Stimulated activated CD4-positive, alpha-beta T cell treated with anti-CD3 and anti-CD28 coated beads, Interleukin-12 subunit alpha, Interleukin-12 subunit beta, amount 100 ng/mL, for 24 hours (primary cell): ENCODE measurements at regions not wholly inside any gene's neighbourhood (a gene's known extent, or its start where the extent isn't known, plus 50 kb on each side); places are given as distances from the start of the nearest gene placed in this dataset.
"Not testable (repeated sequence)": the region's sequence is repeated elsewhere in the genome, so short reads cannot be mapped to it uniquely, and the experiment has no call there.

ENCODE experiments used
- DNase-seq, 2 experiments: peaks; one replicate each; pipeline ENCODE4 v3.0.0-alpha.2; 2020; ENCODE audit warnings: low read depth in 2 of 2

DNA sequence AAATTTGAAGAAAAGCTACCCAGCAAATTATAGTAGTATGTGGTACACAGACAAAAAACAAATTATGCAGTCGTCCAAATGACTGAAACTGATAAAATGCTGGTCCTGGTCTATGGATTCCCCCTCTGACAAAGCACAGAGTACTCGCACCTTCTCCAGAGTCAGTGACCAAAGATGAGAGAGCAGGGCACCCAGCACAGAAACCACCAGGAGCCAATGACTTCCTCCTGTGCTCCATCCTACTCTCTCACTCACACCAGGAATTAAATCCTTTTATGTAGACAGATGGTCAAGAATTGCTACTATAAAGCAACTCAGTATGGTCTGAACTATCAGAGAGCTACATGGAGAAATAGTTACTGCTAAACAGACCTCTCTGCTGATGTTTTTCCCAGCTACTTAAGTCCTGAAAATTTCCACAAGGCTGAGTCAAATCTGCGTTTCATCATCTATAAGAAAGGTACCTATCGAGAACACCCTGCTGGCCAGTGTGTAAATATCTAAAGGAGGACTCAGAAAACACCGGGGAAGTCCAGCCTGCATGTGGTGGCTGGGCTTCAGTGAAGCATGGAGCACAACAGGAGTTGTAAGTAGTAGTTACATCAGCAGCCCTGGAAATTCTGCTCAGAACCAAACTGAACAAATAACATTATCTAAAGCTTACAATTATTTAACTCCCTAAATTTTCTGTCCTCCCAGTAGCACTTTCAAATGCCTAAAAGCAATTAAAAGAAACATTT lies 84.5 kb upstream of the FBXO28 start:
- DNase-seq: not testable (repeated sequence)

DNA sequence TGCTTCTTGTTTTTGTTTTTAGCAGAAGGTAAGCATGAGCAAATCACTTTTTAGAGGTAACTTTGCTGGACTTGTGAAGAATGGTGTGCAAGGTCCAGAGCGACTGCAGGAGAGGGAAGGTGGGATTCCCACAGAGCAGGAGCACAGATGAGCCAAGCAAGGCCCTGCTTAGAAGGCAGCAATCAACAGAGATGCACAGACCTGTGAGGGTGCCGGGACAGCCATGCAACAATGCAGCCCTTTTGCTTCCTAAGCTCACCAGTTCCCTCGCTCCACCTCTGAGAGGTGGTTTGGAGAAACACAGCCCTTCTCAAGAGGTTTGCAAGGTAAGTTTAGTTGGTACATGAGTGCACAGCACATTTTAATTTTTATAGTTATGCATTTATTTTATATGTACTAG lies 85.1 kb upstream of the FBXO28 start:
- DNase-seq: not testable (repeated sequence)

DNA sequence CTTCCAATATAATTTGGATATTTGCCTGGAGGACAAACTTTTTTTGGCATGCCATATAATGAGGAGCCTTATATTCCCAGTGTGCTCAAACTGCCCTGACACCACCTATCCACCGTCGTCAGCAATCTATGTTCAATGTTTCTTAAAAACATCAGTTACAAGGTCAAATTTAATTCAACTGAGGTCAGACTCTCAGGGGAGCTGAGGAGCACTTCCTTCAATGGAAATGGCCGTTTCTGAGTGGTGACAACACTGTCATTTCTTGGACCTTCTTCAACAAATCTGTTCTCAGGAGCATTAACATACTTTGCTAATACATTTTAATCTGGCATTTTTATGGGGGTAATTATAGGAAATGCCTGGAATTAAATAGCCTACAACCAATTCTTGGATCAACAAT lies 90.8 kb upstream of the FBXO28 start:
- not testable (repeated sequence) for DNase-seq

DNA sequence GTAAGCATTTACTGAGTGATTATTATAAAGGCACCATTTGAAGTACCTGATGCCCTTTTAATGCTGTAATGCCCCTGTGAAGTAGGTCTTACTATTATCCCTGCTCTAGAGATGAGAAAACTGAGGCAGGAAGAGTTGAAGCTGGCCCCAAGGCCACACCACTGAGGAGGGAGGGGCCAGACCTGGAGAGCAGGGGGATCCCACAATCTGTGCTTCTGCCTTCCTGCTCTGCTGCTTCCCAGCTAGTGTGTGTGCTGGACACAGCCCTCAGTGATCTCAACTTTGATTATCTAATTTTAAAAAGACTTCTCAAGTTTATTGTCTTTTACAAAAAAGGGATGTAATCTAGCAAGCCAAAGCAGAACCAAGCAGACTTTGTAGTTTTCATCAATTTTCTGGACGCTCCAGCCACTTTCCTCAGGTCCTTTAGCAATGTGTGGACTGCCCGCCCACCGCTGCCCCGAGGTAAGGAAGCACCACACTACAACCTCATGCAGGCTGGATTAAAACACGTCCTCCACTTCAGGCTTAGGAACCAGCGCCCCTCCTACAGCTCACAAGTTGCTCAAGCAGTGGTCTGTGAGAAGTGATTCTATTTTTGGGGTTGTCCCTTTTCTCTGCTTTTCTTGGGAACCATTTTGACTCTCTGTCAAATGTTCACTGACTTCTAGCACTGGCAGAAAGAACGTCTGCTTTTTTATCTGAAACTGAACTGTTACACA lies 91.5 kb upstream of the FBXO28 start:
- not testable (repeated sequence) for DNase-seq

DNA sequence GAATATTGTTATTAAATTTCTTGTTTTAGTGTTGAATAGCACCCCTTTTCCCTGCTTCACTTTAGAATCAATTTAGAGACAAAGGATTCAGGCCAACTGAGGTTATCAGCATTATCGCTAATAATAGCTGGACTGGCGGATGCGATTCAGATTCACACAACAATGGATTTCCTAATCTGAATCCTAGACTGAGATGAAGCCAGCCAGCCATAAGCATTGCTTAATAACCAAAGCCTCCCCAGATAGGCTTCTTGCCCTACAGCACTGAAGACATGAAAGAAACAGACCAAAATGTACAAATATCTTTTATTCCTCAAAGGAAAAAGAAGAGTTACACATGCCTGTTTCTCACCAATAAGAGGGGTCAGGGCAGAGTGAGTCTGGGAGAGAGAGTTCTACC lies 94.0 kb upstream of the FBXO28 start:
- not testable (repeated sequence) for DNase-seq

DNA sequence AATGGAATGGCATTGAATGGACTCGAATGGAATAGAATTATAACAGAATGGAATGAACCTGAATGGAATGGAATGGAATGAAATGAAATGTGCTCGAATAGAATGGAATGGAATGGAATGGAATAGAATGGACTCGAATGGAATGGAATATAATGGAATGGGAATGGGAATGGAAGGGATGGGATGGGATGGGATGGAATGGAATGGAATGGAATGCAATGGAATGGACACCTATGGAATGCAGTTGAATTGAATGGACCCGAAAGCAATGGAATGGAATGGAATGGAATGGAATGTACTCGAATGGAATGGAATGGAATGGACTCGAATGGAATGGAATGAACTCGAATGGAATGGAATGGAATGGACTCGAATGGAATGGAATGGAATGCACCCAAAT lies 98.1 kb upstream of the FBXO28 start:
- DNase-seq: not testable (repeated sequence)

DNA sequence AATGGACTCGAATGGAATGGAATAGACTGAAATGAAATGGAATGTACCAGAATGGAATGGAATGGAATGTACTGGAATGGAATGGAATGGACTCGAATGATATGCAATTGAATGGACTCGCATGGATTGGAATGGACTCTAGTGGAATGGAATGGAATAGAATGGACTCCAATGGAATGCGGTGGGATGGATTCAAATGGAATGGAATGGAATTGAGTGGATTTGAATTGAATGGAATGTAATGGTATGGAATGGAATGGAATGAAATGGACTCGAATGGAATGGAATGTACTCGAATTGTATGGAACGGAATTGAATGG lies 99.6 kb upstream of the FBXO28 start:
- DNase-seq: no peak

DNA sequence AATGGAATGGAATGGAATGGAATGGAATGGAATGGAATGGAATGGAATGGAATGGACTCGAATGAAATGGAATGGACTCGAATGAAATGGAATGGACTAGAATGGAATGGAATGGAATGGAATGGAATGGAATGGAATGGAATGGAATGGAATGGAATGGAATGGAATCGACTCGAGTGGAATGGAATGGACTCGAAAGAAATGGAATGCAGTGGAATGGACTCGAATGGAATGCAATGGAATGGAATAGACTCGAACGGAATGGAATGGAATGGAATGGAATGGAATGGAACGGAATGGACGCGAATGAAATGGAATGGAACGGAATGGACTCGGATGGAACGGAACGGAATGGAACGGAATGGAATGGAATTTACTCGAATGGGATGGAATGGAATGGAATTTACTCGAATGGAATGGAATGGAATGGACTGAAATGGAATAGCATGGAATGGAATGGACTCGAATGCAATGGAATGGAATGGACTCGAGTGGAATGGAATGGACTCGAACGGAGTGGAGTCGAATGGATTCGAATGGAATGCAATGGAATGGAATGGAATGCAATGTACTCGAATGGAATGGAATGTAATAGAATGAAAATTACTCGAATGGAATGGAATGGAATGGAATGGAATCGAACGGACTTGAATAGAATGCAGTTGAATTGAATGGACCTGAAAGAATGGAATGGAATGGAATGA lies 100.1 kb upstream of the FBXO28 start:
- not testable (repeated sequence) for DNase-seq

DNA sequence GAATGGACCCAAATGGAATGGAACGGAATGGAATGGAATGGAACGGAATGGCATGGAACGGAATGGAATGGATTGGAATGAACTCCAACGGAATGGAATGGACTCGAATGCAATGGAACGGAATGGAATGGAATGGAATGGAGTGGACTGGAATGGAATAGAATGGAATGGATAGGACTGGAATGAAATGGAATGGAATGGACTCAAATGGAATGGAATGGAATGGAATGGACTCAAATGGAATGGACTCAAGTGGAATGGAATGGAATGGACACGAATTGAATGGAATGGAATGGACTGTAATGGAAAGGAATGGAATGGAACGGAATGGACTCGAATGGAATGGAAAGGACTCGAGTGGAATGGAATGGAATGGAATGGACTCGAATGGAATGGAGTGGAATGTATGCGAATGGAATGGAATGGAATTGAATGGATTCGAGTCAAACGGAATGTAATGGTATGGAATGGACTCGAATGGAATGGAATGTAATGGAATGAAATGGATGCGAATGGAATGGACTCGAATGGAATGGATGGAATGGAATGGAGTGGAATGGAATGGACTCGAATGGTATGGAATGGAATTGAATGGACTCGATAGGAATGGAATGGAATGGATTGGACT lies 101.0 kb upstream of the FBXO28 start:
- not testable (repeated sequence) for DNase-seq

DNA sequence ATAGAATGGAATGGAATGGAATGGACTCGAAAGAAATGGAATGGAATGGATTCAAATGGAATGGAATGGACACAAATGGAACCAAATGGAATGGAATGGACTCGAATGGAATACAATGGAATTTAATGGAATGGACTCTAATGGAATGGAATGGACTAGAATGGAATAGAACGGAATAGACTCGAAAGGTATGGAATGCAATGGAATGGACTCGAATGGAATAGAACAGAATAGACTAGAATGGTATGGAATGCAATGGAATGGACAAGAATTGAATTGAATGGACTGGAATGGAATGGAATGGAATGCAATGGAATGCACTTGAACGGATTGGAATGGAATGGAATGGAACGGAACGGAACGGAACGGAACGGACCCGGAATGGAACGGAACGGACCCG lies 101.7 kb upstream of the FBXO28 start:
- not testable (repeated sequence) for DNase-seq

DNA sequence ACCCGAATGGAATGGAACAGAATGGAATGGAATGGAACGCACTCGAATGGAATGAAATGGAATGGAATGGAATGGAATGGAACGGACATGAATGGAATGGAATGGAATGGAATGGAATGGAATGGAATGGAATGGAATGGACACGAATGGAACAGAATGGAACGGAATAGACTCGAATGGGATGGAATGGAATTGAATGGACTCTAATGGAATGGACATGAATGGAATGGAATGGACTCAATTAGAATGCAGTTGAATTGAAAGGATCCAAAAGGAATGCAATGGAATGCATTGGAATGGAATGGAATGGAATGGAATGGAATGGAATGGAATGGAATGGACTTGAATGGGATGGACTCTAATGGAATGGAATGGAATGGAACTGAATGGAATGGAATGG lies 102.2 kb upstream of the FBXO28 start:
- not testable (repeated sequence) for DNase-seq

DNA sequence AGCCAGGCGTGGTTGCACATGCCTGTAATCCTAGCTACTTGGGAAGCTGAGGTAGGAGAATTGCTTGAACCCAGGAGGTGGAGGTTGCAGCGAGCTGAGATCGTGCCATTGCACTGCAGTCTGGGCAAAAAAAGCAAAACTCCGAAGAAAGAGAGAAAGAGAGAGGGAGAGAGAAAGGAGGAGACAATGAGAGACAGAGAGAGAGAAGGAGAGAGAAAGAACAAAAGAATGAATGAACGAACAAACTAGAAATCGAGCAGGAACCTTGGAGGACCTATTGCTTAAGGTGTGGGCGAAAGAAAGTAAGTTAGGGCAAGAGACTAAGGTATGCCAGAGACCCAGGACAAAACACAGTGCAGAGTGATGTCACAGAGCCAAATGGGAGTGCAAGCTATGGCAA lies 102.8 kb upstream of the FBXO28 start:
- not testable (repeated sequence) for DNase-seq

DNA sequence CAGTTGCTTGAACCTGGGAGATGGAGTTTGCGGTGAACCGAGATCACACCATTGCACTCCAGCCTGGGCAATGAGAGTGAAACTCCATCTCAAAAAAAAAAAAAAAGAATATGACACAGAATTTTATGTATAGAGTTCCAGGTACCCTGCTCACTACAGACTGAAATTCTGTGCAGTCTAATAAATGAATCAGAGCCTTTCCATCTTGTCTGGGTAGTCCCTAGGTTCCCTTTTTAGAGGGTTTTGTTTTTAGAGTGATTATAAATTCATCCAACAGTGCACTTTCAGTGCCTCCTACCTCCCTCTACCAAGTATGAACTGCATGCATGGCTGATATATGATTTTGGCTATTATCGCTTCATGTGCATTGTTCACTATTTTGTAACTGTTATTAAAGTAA lies 107.9 kb upstream of the FBXO28 start:
- DNase-seq: not testable (repeated sequence)

DNA sequence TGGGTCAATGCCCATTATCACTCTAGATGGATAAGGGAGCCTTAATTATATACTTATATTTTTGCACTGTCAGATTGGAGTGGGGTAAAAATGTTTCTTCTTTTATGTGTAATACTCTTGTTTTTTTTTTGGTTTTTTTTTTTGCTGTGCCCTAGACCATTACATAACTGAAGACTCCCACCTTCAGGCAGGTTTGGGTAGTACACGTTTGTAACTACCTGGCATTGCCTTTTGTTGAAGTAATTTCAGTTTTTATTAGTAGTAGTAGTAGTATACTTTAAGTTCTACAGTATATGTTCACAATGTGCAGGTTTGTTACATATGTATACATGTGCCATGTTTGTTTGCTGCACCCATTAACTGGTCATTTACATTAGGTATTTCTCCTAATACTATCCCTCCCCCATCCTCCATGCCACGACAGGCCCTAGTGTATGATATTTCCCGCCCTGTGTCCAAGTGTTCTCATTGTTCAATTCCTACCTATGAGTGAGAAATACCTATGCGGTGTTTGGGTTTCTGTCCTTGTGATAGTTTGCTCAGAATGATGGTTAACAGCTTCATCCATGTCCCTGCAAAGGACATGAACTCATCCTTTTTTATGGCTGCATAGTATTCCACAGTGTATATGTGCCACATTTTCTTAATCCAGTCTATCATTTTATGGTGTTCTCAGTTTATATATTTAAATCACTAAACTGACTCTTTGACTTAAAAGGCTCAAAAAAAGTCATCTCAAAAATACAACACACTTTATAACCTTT lies 109.2 kb upstream of the FBXO28 start:
- DNase-seq: peak in 1 of 2 experiments; percentile 20

DNA sequence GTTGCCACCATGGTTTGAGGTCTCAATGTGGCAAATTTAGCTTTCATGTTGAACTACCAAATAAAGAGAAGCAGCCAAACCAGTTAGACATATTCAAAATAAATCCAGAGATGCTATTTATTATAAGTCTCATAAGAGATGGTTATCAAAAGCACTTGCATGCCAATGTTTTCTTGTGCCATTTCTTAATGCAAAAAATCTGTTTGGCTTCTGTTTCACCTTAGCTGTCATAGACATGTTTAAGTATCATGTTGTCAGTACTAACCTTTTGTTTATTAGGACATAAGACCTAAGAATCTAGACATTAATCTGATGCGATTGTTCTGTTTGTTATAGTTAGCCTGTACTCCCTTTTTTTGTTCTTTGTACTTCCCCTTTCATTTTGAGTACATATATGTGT lies 110.0 kb upstream of the FBXO28 start:
- DNase-seq: not testable (repeated sequence)

DNA sequence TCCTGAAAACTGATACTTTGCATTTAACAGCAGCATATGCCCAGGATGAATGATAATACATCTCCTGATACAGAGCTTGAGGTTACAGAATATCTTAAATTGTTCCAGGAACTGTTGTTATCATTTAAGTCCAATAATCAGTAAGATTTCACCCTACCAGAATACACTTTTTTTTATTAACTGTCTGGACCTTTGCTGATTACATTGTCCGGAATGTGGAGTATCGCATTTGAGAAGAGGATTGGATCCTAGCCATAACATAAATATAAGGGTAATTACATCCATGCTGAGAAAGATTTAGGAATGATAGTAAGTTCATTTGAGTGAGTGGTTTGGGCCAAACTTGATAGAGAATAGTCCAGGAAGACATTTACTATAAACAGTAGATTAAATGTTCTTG lies 112.2 kb upstream of the FBXO28 start:
- not testable (repeated sequence) for DNase-seq

DNA sequence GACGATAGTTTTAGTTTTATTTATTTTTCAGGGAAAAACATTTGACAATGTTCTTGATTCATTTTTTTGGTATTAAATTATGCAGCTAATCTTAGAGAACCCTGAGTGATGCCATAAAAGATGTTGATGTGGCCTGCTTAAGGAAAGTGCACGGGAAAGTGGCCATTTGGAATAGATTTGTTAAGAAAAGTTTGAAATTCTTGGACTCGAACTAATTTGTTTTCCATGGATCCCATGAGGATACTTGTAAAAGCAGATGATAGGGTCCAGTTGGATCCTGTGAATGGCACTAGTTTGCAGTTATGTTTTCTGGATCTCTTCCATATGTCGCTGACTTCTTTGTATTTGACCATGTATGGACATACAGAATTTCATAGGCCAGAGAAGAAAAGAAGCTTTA lies 114.2 kb upstream of the FBXO28 start:
- DNase-seq: not testable (repeated sequence)

DNA sequence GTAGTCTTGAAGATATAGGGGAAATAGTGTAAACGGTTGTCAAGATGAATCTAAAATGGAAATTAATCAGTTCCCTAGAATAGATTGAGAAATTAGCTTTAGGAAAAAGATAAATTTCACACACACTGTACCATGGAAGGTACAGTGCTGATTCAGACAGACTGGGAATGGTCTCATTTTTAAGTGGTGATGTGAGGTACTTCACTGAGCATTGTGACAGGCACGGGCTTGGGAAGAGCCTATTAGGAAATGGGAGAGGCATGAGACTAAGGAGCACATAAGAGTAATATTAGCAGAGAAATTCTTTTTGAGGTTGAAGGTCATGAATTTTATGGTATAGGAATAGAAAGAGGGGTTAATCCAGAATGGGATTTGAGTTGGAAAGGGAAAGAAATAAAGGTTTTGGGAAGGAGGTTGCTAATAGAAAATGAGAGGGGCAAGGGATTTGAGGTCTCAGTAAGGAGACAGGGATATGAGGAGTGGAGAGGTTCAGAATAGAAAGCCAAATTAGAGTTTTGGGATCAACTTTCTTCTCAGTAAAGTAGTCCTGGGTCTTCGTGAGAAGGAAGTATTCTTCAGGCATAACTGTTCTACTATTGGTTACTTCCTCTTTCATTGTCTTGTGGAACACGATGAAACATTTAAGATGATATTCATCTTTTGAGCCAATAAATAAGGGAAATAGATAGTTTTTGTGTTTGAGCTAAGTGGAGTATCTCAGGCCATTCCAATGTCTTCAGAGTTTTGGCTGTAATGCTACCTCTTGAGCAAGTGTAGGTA lies 115.0 kb upstream of the FBXO28 start:
- not testable (repeated sequence) for DNase-seq

DNA sequence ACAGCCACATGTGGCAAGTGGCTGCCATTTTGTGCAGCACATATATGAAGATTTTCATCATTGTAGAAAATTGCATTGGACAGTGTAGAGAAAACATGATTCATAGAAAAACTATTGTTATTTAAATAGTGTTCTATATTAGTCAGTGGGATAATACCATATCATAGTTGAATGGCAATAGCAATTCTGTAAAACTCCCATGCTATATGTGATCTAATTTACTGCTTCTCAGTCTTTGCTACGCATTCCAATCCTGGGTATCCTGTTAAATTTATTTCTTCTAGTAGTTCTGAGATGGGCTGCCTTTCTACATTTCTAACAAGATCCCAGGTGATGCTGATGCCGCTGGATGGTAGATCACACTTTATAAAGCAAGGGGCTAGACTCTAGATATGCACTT lies 117.5 kb upstream of the FBXO28 start:
- not testable (repeated sequence) for DNase-seq

DNA sequence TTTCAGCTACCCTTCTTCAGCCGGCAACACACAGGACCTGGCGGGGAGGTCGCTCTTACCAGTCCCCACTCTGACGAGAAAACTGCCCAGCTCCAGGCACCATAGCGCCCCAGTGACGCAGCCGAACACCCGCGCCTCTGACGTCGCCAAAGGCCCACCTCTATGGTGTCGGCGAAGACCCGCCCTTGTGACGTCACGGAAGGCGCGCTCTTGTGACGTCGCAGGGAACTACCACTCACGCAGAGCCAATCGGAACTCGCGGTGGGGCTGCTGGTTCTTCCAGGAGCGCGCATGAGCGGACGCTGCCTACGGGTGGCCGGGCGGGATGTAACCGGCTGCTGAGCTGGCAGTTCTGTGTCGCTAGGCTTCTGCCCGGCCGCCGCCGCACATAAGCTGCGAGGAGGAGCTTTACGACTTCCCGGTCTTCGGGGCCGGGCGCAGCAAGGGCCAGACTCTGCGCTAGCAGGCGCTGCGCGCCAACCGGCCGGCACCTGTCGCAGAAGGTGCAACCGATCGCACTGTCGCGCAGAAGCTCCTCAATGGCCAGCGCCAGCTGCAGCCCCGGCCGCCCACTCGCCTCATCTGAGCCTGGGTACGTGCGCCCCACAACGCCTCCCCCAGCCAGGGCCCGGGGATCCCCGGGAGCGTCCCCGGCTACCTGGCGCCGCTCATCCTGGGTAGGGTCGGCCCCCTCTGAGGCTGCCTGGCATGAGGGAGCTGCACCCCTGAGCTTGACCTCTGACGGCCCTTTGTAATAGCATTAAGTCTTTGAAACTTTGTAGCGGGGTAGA lies 121.3 kb upstream of the FBXO28 start:
- DNase-seq: peak; percentile 99 to 100
